Skeletal muscle satellite cell (primary cell): ENCODE measurements at regions not wholly inside any gene's neighbourhood (a gene's known extent, or its start where the extent isn't known, plus 50 kb on each side); places are given as distances from the start of the nearest gene placed in this dataset.

Experiments used
- H3K27me3 ChIP-seq: 2 replicates; pipeline ENCODE4 v1.7.0; 2013; ENCODE audit warnings: low read length; ENCODE audit not compliant: control insufficient read depth, insufficient read depth
- H3K36me3 ChIP-seq: 2 replicates; pipeline ENCODE4 v1.7.0; 2013; ENCODE audit warnings: mild to moderate bottlenecking, control low read depth, low read length; ENCODE audit not compliant: insufficient read depth
- H3K4me1 ChIP-seq: 2 replicates; pipeline ENCODE4 v1.7.0; 2013; ENCODE audit warnings: low read length; ENCODE audit not compliant: control insufficient read depth, insufficient read depth
- H3K4me2 ChIP-seq: 2 replicates; pipeline ENCODE4 v1.7.0; 2013; ENCODE audit warnings: mild to moderate bottlenecking, low read length
- H3K4me3 ChIP-seq: 2 replicates; pipeline ENCODE4 v1.7.0; 2013; ENCODE audit warnings: low read length
- H3K9ac ChIP-seq: 2 replicates; pipeline ENCODE4 v1.7.0; 2013; ENCODE audit warnings: mild to moderate bottlenecking, low read depth, low read length, moderate library complexity
- H3K9me3 ChIP-seq: replicated peaks from 2 replicates; pipeline ENCODE4 v1.7.0; 2013; ENCODE audit warnings: mild to moderate bottlenecking, control low read depth, low read length

DNA sequence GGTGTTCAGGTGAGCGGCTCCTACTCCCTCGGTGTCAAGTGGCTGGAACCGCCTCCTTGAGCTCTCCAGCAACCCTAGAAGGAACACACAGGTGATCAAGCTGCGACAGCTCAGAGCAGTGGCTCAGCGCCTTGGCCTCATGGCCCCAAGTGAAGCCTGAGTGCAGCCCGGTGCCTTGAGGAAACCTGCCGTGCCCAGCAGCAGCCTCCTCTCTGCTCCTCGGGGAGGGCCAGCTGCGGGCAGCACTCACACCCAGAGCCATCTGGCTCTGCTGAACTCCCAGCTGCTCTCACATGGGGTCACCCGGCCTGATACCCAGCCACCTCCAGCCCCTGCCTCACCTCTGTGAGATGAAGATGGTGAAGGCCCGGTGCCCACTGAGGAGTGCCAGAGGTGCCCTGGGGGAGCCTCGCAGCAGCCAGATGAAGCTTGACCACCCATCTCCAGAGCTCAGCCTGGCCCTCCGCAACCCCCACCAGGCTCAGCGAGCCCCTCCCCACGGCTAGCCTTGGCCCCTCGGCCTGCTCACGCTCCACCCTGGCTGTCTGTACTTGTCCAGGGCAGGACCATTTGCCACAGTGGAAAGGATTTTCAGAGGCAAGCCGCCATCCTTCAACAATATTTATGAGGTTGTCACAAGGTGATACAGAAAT is 70.6 kb upstream of the RAB6C start:
- no peaks in the 10 kb centered on the region for H3K4me1 ChIP-seq
- no peak overlapping the region for H3K4me2 ChIP-seq
- H3K27me3 ChIP-seq: no peaks in the 10 kb centered on the region
- no peak overlapping the region for H3K9ac ChIP-seq
- H3K9me3 ChIP-seq: peaks cover 6% of the 10 kb centered on the region
- no peak overlapping the region for H3K4me3 ChIP-seq
- no peaks in the 10 kb centered on the region for H3K36me3 ChIP-seq

DNA sequence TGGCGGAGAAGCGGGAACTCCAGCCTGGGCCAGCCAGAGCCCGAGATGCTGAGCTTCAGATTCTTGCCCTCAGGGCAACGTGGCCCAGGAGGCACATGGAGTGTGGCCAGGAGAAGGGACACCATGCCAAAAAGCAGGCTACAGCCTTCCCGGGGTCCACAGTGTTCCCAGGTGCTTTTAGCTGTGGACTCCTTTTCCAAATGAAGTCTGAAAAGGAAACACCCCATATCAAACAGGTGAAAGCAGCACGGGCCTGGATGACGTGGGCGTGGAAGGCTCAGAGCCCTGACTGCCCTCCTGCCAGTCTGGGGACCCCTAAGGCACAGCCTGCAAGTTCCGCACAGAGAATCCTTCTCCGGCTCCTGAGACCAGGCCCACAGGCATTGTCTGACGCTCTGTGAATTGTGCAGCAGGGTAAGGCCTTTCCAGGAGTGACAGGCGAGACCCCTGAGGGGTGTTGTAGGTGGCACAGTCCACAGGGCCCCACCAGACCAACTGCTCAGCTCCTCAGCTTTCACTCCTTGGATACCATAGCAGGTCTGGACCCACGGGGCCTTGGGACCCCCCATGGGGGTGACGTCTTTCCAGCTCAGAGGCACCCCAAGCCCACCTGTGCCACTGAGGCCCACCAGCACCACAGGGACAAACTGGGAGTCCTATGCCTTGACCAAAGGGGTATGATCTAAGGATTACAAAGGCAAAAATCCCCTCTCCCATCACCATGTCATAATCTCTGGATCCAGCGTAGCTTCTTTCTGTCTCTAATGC is 69.6 kb upstream of the RAB6C start:
- H3K9ac ChIP-seq: no peak overlapping the region
- peaks cover 6% of the 10 kb centered on the region for H3K9me3 ChIP-seq
- no peaks in the 10 kb centered on the region for H3K27me3 ChIP-seq
- no peaks in the 10 kb centered on the region for H3K36me3 ChIP-seq
- no peaks in the 10 kb centered on the region for H3K4me1 ChIP-seq
- H3K4me2 ChIP-seq: no peak overlapping the region
- no peak overlapping the region for H3K4me3 ChIP-seq

DNA sequence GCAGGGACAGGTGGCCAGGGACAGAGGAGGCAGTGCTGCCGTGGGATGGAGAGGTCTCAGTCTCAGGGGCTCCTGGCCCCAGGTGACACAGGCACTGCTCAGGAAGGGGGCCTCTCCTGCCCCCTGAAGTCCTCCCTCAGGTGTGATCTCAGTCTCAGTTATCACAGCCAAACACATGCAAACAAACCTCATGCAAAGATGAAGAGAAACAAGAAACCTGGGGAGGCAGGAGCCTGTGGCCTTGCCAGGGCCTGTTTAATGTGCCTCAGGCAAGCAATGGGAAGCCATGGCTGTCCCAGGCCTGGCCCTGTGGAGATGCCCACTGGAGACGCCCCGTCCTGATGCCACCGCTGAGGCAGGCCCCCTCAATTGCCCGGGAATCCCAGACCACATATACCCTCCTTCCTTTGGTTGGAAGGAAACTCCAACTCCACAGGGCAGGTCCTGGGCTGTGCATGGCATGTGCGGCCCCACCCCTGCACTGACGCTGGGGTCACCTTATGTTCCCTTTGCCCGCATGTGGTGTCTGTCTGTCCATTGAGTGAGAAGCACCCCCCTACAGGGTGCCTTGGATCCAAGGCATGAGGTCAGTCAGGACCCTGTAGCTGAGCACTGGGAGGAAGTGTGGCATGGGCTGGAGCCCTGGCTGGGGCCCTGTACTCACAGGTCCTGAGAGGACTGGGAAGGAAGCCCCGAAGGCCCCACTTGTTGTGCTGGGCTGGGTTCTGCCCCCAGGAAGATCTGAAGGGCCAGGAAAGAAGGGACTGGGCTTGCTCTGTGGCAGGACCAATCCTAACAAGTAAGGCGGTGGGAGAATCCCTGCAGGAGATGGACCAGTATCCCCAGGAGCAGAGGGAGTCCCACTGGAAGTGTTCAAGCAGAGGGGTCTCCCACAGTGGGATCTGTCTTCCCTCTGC is 68.8 kb upstream of the RAB6C start:
- no peaks in the 10 kb centered on the region for H3K4me1 ChIP-seq
- H3K4me3 ChIP-seq: no peak overlapping the region
- peaks cover 6% of the 10 kb centered on the region for H3K9me3 ChIP-seq
- H3K4me2 ChIP-seq: no peak overlapping the region
- no peak overlapping the region for H3K9ac ChIP-seq
- no peaks in the 10 kb centered on the region for H3K27me3 ChIP-seq
- H3K36me3 ChIP-seq: no peaks in the 10 kb centered on the region

DNA sequence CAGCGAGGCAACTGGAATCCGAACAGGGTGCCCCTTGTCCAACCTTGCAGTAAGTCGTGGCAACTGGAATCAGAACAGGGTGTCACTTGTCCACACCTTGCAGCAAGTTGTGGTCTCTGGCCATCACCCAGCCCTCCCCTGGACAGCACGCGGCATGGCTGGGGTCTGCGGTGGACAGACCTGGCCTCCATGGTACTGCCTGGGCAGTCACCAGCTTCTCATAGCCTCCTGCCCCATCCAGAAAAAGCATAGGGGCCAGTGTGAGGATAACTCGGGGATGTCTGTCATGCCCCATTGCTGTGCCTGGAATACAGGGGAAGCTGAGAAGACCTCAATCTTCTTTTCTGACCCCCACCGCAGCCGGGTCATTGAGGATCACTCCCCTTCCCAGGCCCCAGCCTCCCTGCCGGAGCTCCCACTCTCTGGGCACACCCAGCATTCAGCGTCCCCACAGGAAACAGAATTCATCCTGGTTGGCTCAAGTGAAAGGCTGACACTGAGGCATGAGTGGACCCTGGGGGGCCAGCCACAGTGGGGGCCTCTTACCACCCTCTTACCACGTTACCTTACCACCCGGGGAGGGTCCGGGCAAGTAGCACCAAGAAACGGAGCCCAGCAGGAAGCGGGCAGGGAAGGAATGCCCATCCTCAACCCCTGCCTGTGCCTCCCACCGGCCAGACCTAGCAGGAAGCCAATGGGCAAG is 68.0 kb upstream of the RAB6C start:
- no peaks in the 10 kb centered on the region for H3K36me3 ChIP-seq
- no peak overlapping the region for H3K9ac ChIP-seq
- H3K4me1 ChIP-seq: no peaks in the 10 kb centered on the region
- H3K4me2 ChIP-seq: no peak overlapping the region
- no peak overlapping the region for H3K4me3 ChIP-seq
- H3K9me3 ChIP-seq: peaks cover 6% of the 10 kb centered on the region
- no peaks in the 10 kb centered on the region for H3K27me3 ChIP-seq

DNA sequence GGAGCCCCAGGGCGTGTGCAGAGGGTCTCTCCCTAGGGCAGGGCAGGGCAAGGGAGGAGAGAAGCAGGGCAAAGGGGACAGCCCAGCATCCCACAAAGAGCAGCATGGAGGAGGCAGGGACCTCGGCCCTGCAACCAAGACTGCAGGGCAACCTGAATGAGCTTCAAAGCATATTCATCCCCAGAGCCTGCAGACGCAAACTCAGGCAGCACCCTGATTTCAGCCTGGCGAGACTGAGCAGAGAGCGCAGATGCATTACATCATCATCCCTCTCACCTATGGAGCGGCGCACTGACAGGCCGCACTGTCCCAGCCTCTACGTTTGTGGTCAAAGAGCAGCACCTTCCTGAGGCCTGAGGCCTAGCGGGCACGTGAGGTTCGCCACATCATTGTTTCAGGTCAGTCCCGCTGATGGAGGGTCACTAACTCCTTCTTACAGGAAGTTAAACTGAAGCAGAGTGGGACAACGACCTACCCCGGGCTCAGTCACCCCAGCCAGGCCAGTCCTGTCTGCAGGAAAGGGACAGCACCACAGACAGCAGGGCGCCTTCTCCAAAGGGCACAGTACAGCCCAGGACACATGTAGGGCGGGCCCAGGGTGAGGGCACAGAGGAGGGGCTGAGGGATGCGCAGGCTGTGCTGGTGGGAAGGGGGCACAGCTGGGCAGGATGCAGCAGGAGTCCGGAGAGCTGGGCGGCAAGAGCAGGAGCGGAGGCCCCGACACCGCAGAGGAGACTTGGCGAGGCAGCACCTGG is 67.2 kb upstream of the RAB6C start:
- Histone ChIP-seq H3K4me1 (no peaks in the 10 kb centered on the region), H3K27me3 (no peaks in the 10 kb centered on the region), H3K9ac (no peak overlapping the region)

DNA sequence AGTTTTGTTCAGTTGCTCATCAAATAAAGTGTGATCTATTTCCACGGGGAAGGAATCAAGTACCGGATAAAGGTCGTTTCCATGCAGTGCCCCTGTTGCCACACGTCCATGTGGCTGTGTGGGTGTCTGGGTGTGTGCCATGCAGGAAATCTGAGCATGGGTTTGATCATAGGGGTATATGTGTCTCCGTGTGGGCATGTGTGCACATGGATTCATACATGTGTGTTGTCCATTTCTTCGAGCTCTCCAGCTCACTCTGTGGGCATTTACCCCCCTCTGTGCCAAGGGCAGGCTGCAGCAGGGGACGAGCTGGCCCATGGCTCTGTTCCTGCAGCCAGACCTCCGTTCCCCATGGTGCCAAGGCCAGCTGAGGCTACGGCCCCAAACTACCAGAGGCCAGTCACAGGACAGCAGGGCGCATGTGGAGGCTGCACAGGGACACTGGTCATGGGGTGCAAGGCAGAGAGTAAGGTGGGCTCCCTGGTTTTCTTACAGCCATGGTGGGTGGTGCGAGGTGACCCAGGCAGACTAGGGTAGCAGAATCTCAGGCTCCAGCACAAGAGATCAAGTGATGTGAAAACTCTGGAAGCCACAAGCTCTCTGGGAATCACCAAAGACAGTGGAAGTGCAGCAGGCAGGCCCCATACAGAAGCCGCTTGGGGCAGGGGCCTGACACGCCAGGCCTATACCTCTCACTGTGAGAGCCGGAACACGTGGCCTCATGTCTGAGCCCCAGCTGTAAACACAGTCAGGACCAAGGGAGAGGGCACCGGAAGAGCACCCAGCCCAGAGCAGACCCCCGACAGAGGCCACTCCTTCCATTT is 66.4 kb upstream of the RAB6C start:
- Histone ChIP-seq H3K36me3 (no peaks in the 10 kb centered on the region), H3K4me1 (no peaks in the 10 kb centered on the region), H3K9ac (no peak overlapping the region), H3K9me3 (peaks cover 6% of the 10 kb centered on the region), H3K27me3 (no peaks in the 10 kb centered on the region), H3K4me2 (no peak overlapping the region), H3K4me3 (no peak overlapping the region)

More for the DNA sequence above, 67.2 kb upstream of the RAB6C start:
- no peak overlapping the region for H3K4me3 ChIP-seq
- no peaks in the 10 kb centered on the region for H3K36me3 ChIP-seq
- no peak overlapping the region for H3K4me2 ChIP-seq
- H3K9me3 ChIP-seq: peaks cover 6% of the 10 kb centered on the region

DNA sequence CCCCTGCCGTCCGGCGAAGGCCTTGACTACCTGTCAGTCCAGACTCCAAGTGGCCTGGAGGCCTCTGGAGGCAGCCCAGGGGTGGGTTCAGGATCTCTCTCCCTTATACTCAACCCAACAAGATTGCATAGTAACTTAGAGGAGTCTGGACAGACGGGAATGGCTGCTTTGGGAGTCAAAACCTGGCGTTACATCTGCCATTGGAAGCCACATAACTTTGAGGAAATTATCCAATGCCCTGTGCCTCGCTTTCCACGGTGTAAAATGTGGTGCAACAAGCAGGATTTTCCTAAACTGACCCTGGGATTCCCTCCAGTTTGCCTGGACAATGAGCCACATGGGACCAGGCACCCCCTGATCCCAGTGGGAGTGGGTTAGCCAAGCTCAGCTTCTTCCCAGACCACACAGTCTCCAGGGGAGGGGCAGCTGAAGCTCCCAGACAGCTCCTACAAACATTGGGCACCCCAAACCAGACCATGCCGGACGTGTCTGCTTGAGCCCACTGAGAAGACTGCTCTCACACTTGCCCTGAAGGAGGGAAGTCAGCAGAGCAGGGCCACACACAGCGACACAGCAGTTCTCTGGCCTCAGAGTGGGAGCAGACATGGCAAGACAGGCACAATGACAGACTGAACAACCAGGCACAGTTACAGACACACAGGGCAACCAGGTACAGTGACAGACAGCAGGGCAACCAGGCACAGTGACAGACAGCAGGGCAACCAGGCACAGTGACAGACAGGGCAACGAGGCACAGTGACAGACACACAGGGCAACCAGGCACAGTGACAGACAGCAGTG is 65.6 kb upstream of the RAB6C start:
- Histone ChIP-seq H3K36me3 (no peaks in the 10 kb centered on the region), H3K27me3 (no peaks in the 10 kb centered on the region), H3K4me3 (no peak overlapping the region), H3K4me2 (no peak overlapping the region), H3K9me3 (peaks cover 6% of the 10 kb centered on the region), H3K4me1 (no peaks in the 10 kb centered on the region), H3K9ac (no peak overlapping the region)

DNA sequence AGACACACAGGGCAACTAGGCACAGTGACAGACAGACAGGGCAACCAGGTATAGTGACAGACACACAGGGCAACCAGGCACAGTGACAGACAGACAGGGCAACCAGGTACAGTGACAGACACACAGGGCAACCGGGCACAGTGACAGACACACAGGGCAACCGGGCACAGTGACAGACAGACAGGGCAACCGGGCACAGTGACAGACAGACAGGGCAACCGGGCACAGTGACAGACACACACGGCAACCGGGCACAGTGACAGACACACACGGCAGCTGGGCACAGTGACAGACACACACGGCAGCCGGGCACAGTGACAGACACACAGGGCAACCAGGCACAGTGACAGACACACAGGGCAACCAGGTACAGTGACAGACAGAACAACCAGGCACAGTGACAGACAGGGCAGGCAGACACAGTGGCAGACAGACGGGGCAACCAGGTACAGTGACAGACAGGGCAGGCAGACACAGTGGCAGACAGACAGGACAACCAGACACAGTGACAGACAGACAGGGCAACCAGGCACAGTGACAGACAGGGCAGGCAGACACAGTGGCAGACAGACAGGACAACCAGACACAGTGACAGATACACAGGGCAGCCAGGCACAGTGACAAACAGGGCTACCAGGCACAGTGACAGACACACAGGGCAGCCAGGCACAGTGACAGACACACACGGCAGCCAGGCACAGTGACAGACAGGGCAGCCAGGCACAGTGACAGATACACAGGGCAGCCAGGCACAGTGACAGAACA is 64.7 kb upstream of the RAB6C start:
- Histone ChIP-seq H3K4me1 (no peaks in the 10 kb centered on the region), H3K4me2 (no peak overlapping the region), H3K9me3 (peaks cover 6% of the 10 kb centered on the region), H3K9ac (no peak overlapping the region), H3K4me3 (no peak overlapping the region), H3K36me3 (no peaks in the 10 kb centered on the region), H3K27me3 (no peaks in the 10 kb centered on the region)

DNA sequence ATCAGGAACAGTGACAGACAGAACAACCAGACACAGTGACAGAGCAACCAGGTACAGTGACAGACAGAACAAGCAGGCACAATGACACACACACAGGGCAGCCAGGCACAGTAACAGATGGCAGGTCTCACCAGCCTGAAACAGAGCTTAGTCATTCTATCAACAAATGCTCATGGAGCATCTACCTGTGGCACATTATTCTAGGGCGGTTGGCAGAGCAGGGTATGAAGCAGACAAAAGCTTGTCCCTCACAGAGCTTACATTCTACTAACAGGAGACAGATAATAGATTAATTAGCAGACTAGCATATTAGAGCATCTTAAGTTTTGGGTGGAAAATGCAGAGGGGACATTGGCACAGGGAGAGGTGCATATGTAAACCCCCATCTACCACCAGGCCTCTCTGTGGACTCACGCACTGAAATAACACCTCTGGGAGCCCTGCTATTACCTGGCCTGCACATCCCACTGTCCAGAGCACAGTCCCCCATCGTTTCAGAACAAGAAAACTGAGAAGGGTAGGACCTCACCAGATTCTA is 64.1 kb upstream of the RAB6C start:
- Histone ChIP-seq H3K9ac (no peak overlapping the region), H3K4me2 (no peak overlapping the region), H3K4me1 (no peaks in the 10 kb centered on the region)

More for the DNA sequence above, 64.1 kb upstream of the RAB6C start:
- peaks cover 5% of the 10 kb centered on the region for H3K9me3 ChIP-seq
- no peak overlapping the region for H3K4me3 ChIP-seq
- no peaks in the 10 kb centered on the region for H3K27me3 ChIP-seq
- H3K36me3 ChIP-seq: no peaks in the 10 kb centered on the region
